DND-41 (cell line): ENCODE measurements at regions not wholly inside any gene's neighbourhood (a gene's known extent, or its start where the extent isn't known, plus 50 kb on each side); places are given as distances from the start of the nearest gene placed in this dataset.

Source experiments
- CTCF ChIP-seq: IDR thresholded peaks from 2 replicates; pipeline ENCODE4 v1.5.1; 2012; ENCODE audit warnings: borderline replicate concordance, low read length, moderate library complexity, mild to moderate bottlenecking; ENCODE audit not compliant: poor library complexity, severe bottlenecking; ENCODE audit errors: extremely low read depth
- EZH2 ChIP-seq: IDR thresholded peaks from 3 replicates; pipeline ENCODE4 v1.6.1; 2012; ENCODE audit warnings: borderline replicate concordance, low read depth, mild to moderate bottlenecking, moderate library complexity, low read length, inconsistent platforms; ENCODE audit not compliant: severe bottlenecking

GRCh38 chr6:153790876-153791473 is 248.1 kb upstream of the OPRM1 start:
- TF ChIP-seq CTCF = peak; percentile 50
- TF ChIP-seq EZH2 = no peak
